ENCODE measurements at regions not wholly inside any gene's neighbourhood (a gene's known extent, or its start where the extent isn't known, plus 50 kb on each side); places are given as distances from the start of the nearest gene placed in this dataset.

DNA sequence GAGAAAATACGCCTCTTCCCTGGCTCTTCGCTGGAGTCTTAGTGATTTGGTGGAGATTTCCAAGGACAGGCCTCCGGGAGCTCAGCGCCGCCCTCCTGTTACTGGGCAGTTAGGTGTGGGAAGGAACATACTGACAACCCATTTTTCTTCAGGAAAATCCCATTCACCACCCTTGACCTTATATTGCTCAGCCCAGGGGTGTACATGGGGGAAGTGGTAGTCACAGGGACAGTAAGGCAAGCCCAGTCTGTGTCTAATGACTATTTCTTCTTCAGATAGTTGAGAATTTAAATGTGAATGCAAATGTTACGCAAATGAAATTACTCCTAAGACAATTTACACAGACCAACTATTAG lies 119.4 kb downstream of the UQCRFS1 start:
- TF ChIP-seq YY1 (IDR thresholded peaks at IDR 0.05; ENCODE audit: insufficient read depth, insufficient read length) (no peak), ZNF274 (IDR thresholded peaks at IDR 0.05; ENCODE audit: low read depth, low read length) (no peak)

Measured in NT2/D1 (cell line).